ENCODE measurements at regions not wholly inside any gene's neighbourhood (a gene's known extent, or its start where the extent isn't known, plus 50 kb on each side); places are given as distances from the start of the nearest gene placed in this dataset.

- DNase-seq (ENCODE audit: low read depth) = no peak
- TF ChIP-seq MAX (IDR thresholded peaks at IDR 0.05; ENCODE audit: low read depth, low read length) (no peak), MYC (IDR thresholded peaks at IDR 0.05; ENCODE audit: low read depth, low read length) (no peak), CTCF (IDR thresholded peaks at IDR 0.05; ENCODE audit: low read depth, low read length) (no peak), POLR2A (IDR thresholded peaks at IDR 0.05; ENCODE audit: extremely low read depth, insufficient read length) (no peak)
- no peak overlapping the region for H3K4me3 ChIP-seq (ENCODE audit: low read depth, low read length)
Observed at GRCh38 chr15:98405013-98405412, 243.3 kb upstream of the IGF1R start.

- no peak for TF ChIP-seq POLR2A (IDR thresholded peaks at IDR 0.05; ENCODE audit: extremely low read depth, insufficient read length)
- no peak for TF ChIP-seq CTCF (IDR thresholded peaks at IDR 0.05; ENCODE audit: low read depth, low read length)
- no peak for TF ChIP-seq MYC (IDR thresholded peaks at IDR 0.05; ENCODE audit: low read depth, low read length)
- TF ChIP-seq MAX (IDR thresholded peaks at IDR 0.05; ENCODE audit: low read depth, low read length) = no peak
- DNase-seq (ENCODE audit: low read depth) = no peak
- no peak overlapping the region for H3K4me3 ChIP-seq (ENCODE audit: low read depth, low read length)
Observed at GRCh38 chr15:98408231-98408630, 240.1 kb upstream of the IGF1R start.

GRCh38 chr15:98410328-98410727, 238.0 kb upstream of the IGF1R start:
- no peak for TF ChIP-seq CTCF (IDR thresholded peaks at IDR 0.05; ENCODE audit: low read depth, low read length)
- no peak for TF ChIP-seq MAX (IDR thresholded peaks at IDR 0.05; ENCODE audit: low read depth, low read length)
- no peak for TF ChIP-seq MYC (IDR thresholded peaks at IDR 0.05; ENCODE audit: low read depth, low read length)
- TF ChIP-seq POLR2A (IDR thresholded peaks at IDR 0.05; ENCODE audit: extremely low read depth, insufficient read length) = no peak
- no peak for DNase-seq (ENCODE audit: low read depth)
- H3K4me3 ChIP-seq (ENCODE audit: low read depth, low read length) = no peak overlapping the region

GRCh38 chr15:98412852-98413251, 235.5 kb upstream of the IGF1R start:
- no peak for DNase-seq (ENCODE audit: low read depth)
- TF ChIP-seq CTCF (IDR thresholded peaks at IDR 0.05; ENCODE audit: low read depth, low read length) = no peak
- TF ChIP-seq MAX (IDR thresholded peaks at IDR 0.05; ENCODE audit: low read depth, low read length) = no peak
- no peak for TF ChIP-seq POLR2A (IDR thresholded peaks at IDR 0.05; ENCODE audit: extremely low read depth, insufficient read length)
- TF ChIP-seq MYC (IDR thresholded peaks at IDR 0.05; ENCODE audit: low read depth, low read length) = no peak
- no peak overlapping the region for H3K4me3 ChIP-seq (ENCODE audit: low read depth, low read length)

GRCh38 chr15:98413933-98414546, 234.3 kb upstream of the IGF1R start:
- no peak overlapping the region for H3K4me3 ChIP-seq (ENCODE audit: low read depth, low read length)
- DNase-seq (ENCODE audit: low read depth) = no peak
- TF ChIP-seq CTCF (IDR thresholded peaks at IDR 0.05; ENCODE audit: low read depth, low read length) (no peak), MAX (IDR thresholded peaks at IDR 0.05; ENCODE audit: low read depth, low read length) (no peak), MYC (IDR thresholded peaks at IDR 0.05; ENCODE audit: low read depth, low read length) (no peak), POLR2A (IDR thresholded peaks at IDR 0.05; ENCODE audit: extremely low read depth, insufficient read length) (no peak)

All from NB4 (cell line).